ENCODE measurements at regions not wholly inside any gene's neighbourhood (a gene's known extent, or its start where the extent isn't known, plus 50 kb on each side); places are given as distances from the start of the nearest gene placed in this dataset.
"Not testable (repeated sequence)": the region's sequence is repeated elsewhere in the genome, so short reads cannot be mapped to it uniquely, and the experiment has no call there.

DNA sequence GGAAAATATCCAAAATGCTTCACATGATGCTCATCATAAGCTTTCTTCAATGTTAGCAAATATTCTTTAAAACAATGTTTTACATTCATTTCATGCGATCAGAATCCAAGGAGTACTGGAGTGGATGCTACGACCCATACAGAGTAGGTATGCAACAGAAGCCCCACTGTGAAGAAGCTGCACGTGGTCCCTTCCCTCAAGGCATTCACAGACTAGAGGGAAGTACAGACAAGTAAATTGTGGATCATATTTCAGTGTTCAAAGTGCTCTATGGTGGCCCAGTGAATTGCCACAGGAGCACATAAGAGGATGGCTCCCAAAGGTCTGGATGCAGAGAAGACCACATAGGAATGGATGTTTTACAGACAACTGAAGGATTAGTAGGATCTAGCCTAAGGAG is 789.9 kb downstream of the IGSF11 start:
- DNase-seq, result no peak

DNA sequence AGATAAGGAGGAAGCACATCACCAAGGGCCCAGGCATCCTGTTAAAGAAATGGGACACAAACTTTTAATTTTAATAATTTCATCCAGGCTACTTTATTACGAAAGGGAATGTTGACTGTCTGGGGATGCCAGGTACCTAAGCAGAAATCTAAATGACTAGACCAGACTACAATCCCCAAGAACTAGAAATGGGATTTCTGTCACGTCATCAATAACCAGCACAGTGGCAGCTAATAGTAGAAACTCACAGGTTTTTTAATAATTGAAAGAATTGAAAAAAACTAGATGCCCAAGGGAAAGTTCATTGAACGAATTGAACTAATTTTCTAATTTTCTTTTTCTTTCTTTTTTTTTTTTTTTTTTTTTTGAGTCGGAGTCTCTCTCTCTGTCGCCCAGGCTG is 789.3 kb downstream of the IGSF11 start:
- DNase-seq, result no peak

GRCh38 chr3:118258850-118259249 is 775.8 kb downstream of the IGSF11 start:
- DNase-seq, result not testable (repeated sequence)

- no peak for DNase-seq
These were observed 771.7 kb downstream of the IGSF11 start for GRCh38 chr3:118262800-118263402.

- no peak for DNase-seq
These were observed 767.1 kb downstream of the IGSF11 start for GRCh38 chr3:118267588-118267987.

GRCh38 chr3:118269537-118270125 is 765.0 kb downstream of the IGSF11 start:
- no peak for DNase-seq

- DNase-seq, result no peak
These were observed 761.7 kb downstream of the IGSF11 start for GRCh38 chr3:118272991-118273390.

DNA sequence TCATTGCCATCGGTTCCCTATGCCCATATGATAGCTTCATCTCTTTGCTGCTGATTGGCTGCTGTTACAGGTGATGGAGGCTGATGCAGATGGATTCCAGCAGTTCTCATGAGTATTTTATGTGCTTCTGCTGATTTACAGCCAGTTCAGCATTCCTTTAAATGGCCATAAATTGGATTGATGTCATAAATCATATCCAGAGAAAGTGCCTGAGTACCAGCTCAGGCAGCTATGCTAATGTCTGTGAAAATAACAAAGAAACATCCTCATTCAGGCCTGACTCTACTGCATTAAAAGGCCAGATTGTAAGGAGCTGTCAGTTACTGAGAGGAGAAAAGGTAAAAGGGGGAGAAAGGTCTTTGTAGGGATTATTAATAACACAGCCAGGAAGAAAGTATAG is 756.8 kb downstream of the IGSF11 start:
- no peak for DNase-seq

- DNase-seq, result no peak
These were observed 741.8 kb downstream of the IGSF11 start for GRCh38 chr3:118292841-118293240.

DNA sequence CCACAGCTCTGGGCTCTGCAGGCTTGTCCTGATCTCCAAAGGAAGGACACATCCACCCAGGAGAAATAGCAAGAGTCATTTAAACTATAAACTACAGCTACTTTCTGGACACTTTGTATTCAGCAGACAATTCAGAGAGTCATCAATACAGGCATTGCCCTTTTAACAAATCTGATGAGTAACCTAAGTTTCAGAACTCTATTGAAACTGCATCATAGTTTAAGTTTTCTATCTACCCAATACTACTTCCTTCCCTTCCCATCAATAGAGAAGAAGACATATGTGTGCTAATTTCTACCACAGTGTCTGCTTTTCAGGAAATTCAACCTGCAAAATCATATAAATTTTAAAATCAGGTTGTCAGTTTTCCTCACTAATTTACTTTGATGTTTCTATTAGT is 736.5 kb downstream of the IGSF11 start:
- no peak for DNase-seq

GRCh38 chr3:118304557-118304956 is 730.1 kb downstream of the IGSF11 start:
- DNase-seq, result no peak

DNA sequence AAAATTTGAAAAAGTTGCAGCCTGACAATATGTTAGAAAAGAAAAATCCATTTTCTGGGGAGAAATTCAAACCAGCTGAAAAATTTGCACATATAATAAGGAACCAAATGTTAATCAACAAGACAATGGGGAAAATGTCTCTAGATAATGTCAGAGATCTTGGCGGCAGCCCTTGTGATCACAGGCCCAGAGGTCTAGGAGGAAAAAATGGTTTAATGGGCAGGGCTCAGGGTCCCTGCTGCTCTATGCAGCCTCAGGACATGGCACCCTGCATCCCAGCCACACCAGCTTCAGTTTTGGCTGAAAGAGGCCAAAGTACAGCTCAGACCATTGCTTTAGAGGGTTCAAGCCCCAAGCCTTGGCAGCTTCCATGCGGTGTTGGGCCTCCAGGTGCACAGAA is 701.9 kb downstream of the IGSF11 start:
- no peak for DNase-seq

- DNase-seq, result no peak
These were observed 697.0 kb downstream of the IGSF11 start for GRCh38 chr3:118337649-118338048.

DNA sequence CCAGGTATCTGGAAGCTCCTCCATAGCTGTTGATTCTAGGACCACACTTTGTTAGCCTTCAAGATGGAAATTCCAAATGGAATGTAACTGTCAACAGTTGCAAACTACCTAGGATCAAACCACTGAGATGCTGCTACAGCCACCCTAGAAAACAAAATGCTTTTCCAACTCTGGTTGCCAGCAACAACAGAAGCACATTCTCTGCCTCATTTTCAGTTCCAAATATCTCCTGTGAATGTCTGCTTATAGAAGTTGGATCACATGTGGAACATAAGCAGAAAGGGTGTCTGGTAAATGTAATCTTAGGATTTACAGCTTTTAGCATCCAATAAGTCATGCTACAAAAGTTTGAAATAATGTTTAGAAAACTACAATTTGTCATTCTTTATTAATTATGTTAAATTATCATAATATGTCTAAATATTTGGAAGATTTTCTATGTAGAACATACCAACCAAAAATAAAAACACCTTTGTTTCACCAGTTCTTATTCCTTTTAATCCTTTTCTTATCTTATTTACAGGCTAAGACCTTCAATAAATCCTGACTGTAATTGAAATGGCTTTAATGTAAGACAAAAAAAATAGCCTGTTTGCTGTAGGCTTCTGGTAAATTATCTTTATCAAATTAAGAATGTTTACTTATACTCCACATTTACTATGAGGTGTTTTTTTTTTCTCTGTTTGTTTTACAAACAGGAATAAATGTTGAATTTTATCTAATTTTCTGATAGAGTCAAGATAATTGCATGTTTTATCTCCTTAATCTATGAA is 687.1 kb downstream of the IGSF11 start:
- no peak for DNase-seq

DNA sequence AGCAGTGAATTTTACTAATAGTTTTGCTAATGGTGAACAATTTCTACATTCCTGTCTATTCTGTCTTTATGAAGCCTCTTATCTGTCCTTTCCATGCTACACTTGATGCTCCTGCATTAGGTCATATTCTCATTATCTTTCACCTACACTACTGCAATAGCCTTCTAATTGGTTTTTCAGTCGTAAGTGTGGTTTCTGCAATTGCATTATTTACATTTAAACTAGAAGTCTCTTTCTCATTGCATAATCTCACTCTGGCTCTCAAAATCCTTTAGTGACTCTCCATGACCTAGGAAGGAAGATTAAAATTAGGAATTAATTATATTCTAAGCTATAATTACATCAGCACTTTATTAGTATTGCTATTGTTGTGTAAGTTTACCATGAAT is 686.5 kb downstream of the IGSF11 start:
- no peak for DNase-seq

GRCh38 chr3:118354556-118354955 is 680.1 kb downstream of the IGSF11 start:
- no peak for DNase-seq

GRCh38 chr3:118369892-118370491 is 664.7 kb downstream of the IGSF11 start:
- no peak for DNase-seq

DNA sequence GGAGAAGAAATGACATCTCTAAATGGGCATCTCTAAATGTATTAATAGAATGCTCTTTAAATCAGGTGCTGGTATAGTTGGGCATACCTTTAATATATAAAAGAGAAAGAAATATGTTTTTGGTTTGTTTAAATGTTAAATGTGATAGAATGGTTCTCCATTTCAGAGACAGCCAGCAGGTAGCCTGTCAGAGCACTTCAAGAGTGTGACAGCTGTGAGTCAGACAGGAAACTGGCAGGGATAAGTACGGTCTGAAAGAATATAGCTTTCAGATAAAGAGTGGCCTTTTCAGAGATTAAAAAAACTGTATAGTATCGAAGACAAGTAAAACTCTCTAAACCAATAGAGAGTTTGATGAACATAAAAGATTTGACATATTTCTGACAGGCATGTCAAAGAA is 654.1 kb downstream of the IGSF11 start:
- no peak for DNase-seq

DNA sequence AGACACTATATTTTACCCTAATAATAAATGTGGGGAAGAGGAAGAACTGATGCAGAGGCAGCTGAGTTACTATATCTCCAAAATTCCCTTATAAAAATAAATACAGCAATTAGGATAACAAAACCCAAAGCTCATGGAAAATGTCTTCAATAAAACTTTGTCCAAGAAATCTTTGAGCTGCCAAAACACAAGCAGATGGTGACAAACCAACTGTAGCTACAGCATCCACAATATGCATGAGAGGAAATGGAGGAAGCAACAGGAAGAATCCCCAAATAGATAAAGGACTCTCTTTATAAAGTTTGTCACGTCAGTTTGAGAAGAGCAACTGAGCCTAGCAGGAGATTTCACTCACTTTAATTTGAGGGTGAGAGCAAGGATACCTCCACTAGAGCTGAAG is 638.2 kb downstream of the IGSF11 start:
- no peak for DNase-seq

DNA sequence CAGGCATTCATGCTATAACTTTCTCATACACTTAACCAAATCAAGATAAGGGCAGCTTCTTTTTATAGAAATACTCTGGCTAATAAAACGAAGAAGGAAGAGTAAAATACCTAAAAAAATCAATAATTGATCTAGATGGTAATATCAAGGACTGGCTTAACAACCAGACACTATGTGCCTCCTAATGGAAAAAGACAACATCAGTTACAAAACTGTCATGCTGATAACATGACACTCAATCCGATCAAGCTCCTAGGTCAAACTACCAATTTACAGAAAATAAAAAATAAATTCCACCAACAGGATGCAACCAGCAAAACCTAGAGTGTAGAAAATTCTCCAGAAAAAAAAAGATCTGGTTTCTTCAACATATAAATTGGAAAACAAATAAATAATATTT is 634.6 kb downstream of the IGSF11 start:
- no peak for DNase-seq

DNA sequence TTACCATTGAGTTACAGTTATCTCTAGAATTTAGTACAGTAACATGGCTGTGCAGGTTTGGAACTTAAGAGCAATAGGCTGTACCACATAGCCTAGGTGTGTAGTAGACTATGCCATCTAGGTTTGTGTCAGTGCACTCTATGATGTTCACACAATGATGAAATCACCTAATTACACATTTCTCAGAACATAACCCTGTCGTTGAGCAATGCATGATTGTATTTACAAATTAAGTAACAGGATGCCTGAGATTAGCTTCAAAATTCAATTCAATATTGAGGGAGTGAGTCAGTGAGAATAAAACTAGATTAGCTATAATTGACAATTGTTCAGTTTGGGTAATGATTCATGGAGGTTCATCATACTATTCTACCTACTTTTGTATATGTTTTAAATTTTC is 633.8 kb downstream of the IGSF11 start:
- DNase-seq, result no peak

DNA sequence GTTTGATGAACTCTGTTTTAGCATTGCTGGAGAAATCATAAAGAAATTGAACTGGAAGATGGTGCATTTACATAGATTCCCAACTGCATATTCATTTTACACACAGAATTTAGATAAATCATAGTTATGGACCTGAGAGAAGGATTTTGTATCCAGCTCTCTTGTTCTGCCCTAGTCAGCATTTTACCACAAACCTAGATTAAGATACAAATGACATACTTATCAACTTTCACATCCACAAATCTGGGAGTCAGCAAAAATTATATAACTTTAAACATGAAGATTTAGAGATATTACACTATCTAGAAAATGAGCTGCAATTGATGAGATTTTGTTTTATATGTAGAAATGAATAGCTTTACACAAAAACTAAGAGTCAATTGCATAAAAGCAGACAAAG is 632.8 kb downstream of the IGSF11 start:
- DNase-seq, result no peak

DNA sequence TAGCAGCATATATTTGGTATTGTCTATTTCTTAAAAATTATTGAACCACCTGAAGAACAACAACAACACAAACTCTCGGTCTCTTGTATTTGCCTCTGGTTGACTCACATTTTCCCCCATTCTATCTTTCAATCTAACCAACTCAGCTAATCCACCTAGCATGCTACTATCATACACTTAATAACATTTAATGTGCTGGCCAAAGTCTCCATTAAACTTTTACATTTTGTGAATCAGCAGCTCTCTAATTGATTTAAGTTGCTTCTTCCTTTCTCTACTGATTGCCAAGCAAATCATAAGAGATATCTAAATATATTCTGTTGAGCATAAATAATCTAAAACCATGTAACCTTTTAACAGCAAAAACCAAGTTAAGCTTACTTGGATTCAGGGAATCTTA is 631.7 kb downstream of the IGSF11 start:
- DNase-seq, result no peak

DNA sequence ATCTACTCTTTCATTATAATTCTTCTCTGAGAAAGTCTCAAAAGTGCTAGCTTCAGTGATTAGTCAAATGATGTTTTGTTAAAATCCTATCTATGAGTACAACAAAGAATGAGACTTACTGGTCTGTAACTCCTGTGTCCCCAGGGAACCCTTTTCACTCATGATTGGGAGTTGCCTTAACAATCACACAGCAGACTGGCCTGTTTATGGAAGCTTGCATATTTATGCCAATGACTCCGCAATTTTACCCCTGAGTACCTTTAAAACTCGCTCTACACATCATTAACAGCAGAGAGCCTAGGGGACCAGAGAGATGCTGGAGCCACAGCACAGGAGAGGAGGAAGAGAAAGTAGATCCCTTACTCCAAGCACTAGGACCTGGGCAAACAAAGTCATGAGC is 628.1 kb downstream of the IGSF11 start:
- DNase-seq, result no peak
